Upper lobe of right lung (tissue), 1 donor: ENCODE measurements at regions not wholly inside any gene's neighbourhood (a gene's known extent, or its start where the extent isn't known, plus 50 kb on each side); places are given as distances from the start of the nearest gene placed in this dataset.

Source experiments
- ATAC-seq: fragments of 200-7000 bp; cut with Tn5 transposase; one replicate; pipeline ENCODE4 v1.9.1; 2020; ENCODE audit warnings: mild to moderate bottlenecking, moderate library complexity
- DNase-seq: peaks from one replicate; pipeline ENCODE4 v3.0.0-alpha.2; 2020
- H3K27ac ChIP-seq: fragments of 200-600 bp; one replicate; pipeline ENCODE4 v1.8.0; 2022
- H3K27me3 ChIP-seq: fragments of 200-600 bp; one replicate; pipeline ENCODE4 v1.8.0; 2022; ENCODE audit warnings: mild to moderate bottlenecking
- H3K36me3 ChIP-seq: fragments of 200-600 bp; one replicate; pipeline ENCODE4 v1.8.0; 2022
- H3K4me1 ChIP-seq: fragments of 200-600 bp; one replicate; pipeline ENCODE4 v1.8.0; 2022
- H3K4me3 ChIP-seq: fragments of 200-600 bp; one replicate; pipeline ENCODE4 v1.8.0; 2022; ENCODE audit warnings: mild to moderate bottlenecking
- H3K9me3 ChIP-seq: fragments of 200-600 bp; one replicate; pipeline ENCODE4 v1.8.0; 2022
- intact Hi-C: fragments of 100-400 bp; cut with DNase I; formaldehyde crosslinking; loops from one replicate; pipeline ENCODE4 v1.11.0; 2022
- TF ChIP-seq, protein P1 (sequence below): fragments of 200-600 bp; IDR thresholded peaks from one replicate; pipeline ENCODE4 v1.8.0; 2022; ENCODE audit warnings: antibody characterized with exemption
- donor health status: DM: no; HTN: yes; CAD: no; lungs with severe emphysema.

DNA sequence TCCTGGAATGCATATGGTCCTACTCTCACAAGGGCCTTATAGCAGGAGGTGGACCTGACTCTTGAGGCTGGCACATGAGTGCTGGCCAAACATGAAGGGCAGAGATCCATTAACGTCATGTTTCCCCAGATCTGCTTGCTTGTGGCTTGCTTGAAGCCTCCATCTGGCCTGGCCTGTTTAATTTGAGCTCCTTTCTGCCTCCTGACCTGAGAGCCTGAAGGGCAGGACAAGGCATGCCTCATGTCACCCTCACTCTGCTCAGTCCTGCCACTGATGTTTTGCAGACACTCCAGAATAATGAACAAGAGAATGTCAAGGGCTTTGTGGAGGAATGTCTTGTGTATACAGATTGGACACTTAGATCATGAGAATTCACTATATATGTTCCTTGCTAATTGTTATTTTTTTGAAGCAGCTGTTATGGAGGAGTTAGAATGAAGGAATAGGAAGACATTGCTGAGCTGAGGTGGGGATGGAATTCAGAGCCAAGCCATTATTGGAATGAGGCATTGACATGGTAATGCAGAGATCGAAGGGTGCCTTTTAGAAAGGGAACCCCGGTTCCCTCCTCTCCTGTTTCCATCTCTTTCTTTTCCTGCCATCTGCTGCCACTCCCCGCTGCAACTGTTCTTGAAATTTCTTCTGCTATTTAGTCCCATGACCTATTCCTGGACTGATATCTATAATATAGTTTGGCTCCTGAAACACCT is 457.0 kb upstream of the PROX1 start:
- no peak for DNase-seq
- Histone ChIP-seq H3K36me3 (no peaks in the 10 kb centered on the region), H3K27me3 (no peaks in the 10 kb centered on the region), H3K9me3 (no peaks in the 10 kb centered on the region), H3K27ac (no peak overlapping the region), H3K4me1 (no peaks in the 10 kb centered on the region), H3K4me3 (no peak overlapping the region)
- intact Hi-C loops = no loop called here
- ATAC-seq = peak; percentile 58
- TF ChIP-seq, protein P1, sequence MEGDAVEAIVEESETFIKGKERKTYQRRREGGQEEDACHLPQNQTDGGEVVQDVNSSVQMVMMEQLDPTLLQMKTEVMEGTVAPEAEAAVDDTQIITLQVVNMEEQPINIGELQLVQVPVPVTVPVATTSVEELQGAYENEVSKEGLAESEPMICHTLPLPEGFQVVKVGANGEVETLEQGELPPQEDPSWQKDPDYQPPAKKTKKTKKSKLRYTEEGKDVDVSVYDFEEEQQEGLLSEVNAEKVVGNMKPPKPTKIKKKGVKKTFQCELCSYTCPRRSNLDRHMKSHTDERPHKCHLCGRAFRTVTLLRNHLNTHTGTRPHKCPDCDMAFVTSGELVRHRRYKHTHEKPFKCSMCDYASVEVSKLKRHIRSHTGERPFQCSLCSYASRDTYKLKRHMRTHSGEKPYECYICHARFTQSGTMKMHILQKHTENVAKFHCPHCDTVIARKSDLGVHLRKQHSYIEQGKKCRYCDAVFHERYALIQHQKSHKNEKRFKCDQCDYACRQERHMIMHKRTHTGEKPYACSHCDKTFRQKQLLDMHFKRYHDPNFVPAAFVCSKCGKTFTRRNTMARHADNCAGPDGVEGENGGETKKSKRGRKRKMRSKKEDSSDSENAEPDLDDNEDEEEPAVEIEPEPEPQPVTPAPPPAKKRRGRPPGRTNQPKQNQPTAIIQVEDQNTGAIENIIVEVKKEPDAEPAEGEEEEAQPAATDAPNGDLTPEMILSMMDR = no peak

GRCh38 chr1:213531369-213532310 is 456.1 kb upstream of the PROX1 start:
- intact Hi-C loops = no loop called here
- Histone ChIP-seq H3K4me3 (no peak overlapping the region), H3K4me1 (no peaks in the 10 kb centered on the region), H3K27me3 (no peaks in the 10 kb centered on the region), H3K36me3 (no peaks in the 10 kb centered on the region), H3K9me3 (no peaks in the 10 kb centered on the region), H3K27ac (no peak overlapping the region)
- DNase-seq = no peak
- ATAC-seq = no peak
- TF ChIP-seq, protein P1 = no peak

DNA sequence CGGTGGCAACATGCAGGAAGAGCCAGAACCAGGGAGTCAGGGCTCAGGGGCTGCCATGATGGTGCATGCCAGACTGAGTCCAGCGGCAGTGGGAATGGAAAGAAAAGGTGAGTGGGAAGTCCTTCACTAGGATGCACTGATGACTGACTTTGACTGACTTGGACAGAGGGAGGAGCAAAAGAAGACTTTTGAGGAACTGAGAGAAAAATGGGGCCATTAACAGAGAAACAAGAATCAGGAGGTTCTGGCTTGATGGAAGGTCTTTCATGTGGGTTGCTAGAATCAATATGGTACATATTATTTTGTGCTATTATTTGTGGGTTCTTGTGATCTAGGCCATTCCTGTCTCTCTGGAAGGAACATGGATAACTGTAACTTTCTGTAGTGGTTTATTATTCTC is 454.6 kb upstream of the PROX1 start:
- H3K4me1 ChIP-seq = no peaks in the 10 kb centered on the region
- no peak overlapping the region for H3K4me3 ChIP-seq
- H3K9me3 ChIP-seq = no peaks in the 10 kb centered on the region
- no peak for DNase-seq
- H3K27me3 ChIP-seq = no peaks in the 10 kb centered on the region
- H3K27ac ChIP-seq = no peak overlapping the region
- intact Hi-C loops = no loop called here
- TF ChIP-seq, protein P1 = no peak
- ATAC-seq = no peak
- no peaks in the 10 kb centered on the region for H3K36me3 ChIP-seq

GRCh38 chr1:213535679-213536078 is 452.1 kb upstream of the PROX1 start:
- no peaks in the 10 kb centered on the region for H3K9me3 ChIP-seq
- DNase-seq (no peak), ATAC-seq (no peak)
- intact Hi-C loops = no loop called here
- H3K36me3 ChIP-seq = no peaks in the 10 kb centered on the region
- no peaks in the 10 kb centered on the region for H3K27me3 ChIP-seq
- TF ChIP-seq, protein P1 = no peak
- H3K27ac ChIP-seq = no peak overlapping the region
- H3K4me1 ChIP-seq = no peaks in the 10 kb centered on the region
- H3K4me3 ChIP-seq = no peak overlapping the region

DNA sequence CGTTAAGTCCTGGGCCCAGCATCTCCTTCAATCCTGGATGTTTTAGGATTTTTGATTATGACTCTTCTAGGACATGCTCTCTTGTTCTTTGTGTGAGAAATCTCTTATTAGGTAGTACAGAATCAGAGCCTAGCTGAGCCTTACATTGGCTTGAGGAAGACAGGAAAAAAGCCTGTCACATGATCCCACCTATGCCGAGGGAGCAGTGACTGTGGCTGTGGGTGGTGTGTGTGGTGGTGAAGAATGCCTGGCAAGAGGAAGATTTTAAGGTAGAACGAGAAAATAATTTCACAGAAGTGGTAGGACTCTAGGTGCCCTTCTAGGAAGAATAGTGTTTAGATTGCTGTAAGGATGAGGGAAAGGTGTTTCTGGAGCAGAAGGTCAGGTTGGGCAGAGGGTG is 449.5 kb upstream of the PROX1 start:
- Histone ChIP-seq H3K4me3 (no peak overlapping the region), H3K4me1 (no peaks in the 10 kb centered on the region), H3K27ac (no peak overlapping the region), H3K27me3 (no peaks in the 10 kb centered on the region), H3K9me3 (no peaks in the 10 kb centered on the region), H3K36me3 (no peaks in the 10 kb centered on the region)
- DNase-seq = no peak
- ATAC-seq = no peak
- TF ChIP-seq, protein P1 = no peak
- intact Hi-C loops = no loop called here
